Spleen (tissue), 11 donors: ENCODE measurements at regions not wholly inside any gene's neighbourhood (a gene's known extent, or its start where the extent isn't known, plus 50 kb on each side); places are given as distances from the start of the nearest gene placed in this dataset.

Experiments used
- DNase-seq: peaks from one replicate; pipeline ENCODE4 v3.0.0-alpha.2; 2020
- H3K27ac ChIP-seq, 8 donors: fragments of 200-600 bp; sonication (generic) in 7 of 8; 1 replicate in 4 of 8; 2 replicates in 4 of 8; pipeline versions ENCODE4 v1.5.0 to v1.8.0; 2016 to 2021; ENCODE audit warnings: inconsistent platforms in 4 of 8, mild to moderate bottlenecking in 4 of 8, moderate library complexity in 1 of 8
- H3K27me3 ChIP-seq, 7 donors: fragments of 200-600 bp; sonication (generic) in 6 of 7; replicated peaks in 1 of 7; 1 replicate in 4 of 7; 2 replicates in 3 of 7; pipeline versions ENCODE4 v1.5.0 to v1.8.0; 2016 to 2021; ENCODE audit warnings: inconsistent platforms in 3 of 7, mild to moderate bottlenecking in 1 of 7
- H3K36me3 ChIP-seq, 6 donors: fragments of 200-600 bp; sonication (generic) in 5 of 6; 1 replicate in 4 of 6; 2 replicates in 2 of 6; pipeline versions ENCODE4 v1.5.0 to v1.8.0; 2016 to 2021; ENCODE audit warnings: inconsistent platforms in 2 of 6
- H3K4me1 ChIP-seq, 6 donors: fragments of 200-600 bp; sonication (generic) in 5 of 6; 1 replicate in 3 of 6; 2 replicates in 3 of 6; pipeline versions ENCODE4 v1.5.0 to v1.8.0; 2016 to 2021; ENCODE audit warnings: inconsistent platforms in 3 of 6
- H3K4me3 ChIP-seq, 8 donors: fragments of 200-600 bp; sonication (generic) in 7 of 8; 1 replicate in 4 of 8; 2 replicates in 4 of 8; pipeline versions ENCODE4 v1.5.0 to v1.8.0; 2016 to 2021; ENCODE audit warnings: inconsistent platforms in 4 of 8, mild to moderate bottlenecking in 4 of 8, moderate library complexity in 2 of 8
- H3K9me3 ChIP-seq, 8 donors: fragments of 200-600 bp; sonication (generic) in 7 of 8; 1 replicate in 4 of 8; 2 replicates in 4 of 8; pipeline versions ENCODE4 v1.5.0 to v1.8.0; 2016 to 2021; ENCODE audit warnings: inconsistent platforms in 4 of 8
- CTCF ChIP-seq, 11 experiments: fragments of 200-600 bp in 7 of 11; fragments of 450-650 bp in 4 of 11; sonication (generic) in 4 of 11; IDR thresholded peaks in 8 of 11; conservative IDR thresholded peaks in 3 of 11; 1 replicate in 7 of 11; 2 replicates in 4 of 11; pipeline versions ENCODE4 v1.4.0 to v1.8.0; 2016 to 2021; ENCODE audit warnings: antibody characterized with exemption in 11 of 11, inconsistent platforms in 4 of 11, mild to moderate bottlenecking in 1 of 11
- POLR2A ChIP-seq, 3 donors: fragments of 450-650 bp; IDR thresholded peaks; one replicate each; pipeline ENCODE4 v1.5.1; 2017; ENCODE audit warnings: antibody characterized with exemption in 3 of 3, mild to moderate bottlenecking in 1 of 3
- POLR2AphosphoS5 ChIP-seq, 3 donors: sonication (generic); formaldehyde crosslinking; IDR thresholded peaks; one replicate each; pipeline ENCODE4 v1.5.1; 2017; ENCODE audit warnings: antibody characterized with exemption in 3 of 3
- WGBS, 5 donors: extraction: QIAGEN DNeasy Blood & Tissue Kit in 3 of 5; methylation state at CpG; one replicate each; pipeline versions ENCODE4 v1.1.5 to v1.1.7; 2013 to 2018; 5-methylcytosine and 5-hydroxymethylcytosine counted together
- intact Hi-C: fragments of 100-400 bp; cut with DNase I; formaldehyde crosslinking; loops from one replicate; pipeline ENCODE4 v1.15.0; 2023; ENCODE audit warnings: low total_unique reads
- small RNA-seq, 4 donors: library from RNA; depleted of rRNA; stranded (forward); fragments of <200 nt; gene quantifications; one replicate each; pipeline ENCODE3, GENCODE V24; 2016
- donor health status: healthy with polysubstance abuse.
- donor health status: DM: no; HTN: no; CAD: no; lungs with moderate emphysema.
- donor health status: DM: no; HTN: no; CAD: no.
- donor health status: Bipolar disorder and iron deficiency.
- donor health status: healthy.
- donor health status: DM: no; HTN: no; CAD: no.
- donor health status: DM: yes; HTN: yes; CAD: no.

GRCh38 chr13:75913925-75914324 is 277.8 kb downstream of the LMO7 start:
- intact Hi-C loops: no loop called here
- no peak for TF ChIP-seq CTCF (IDR thresholded peaks at IDR 0.05 in 8 of 11, conservative IDR thresholded peaks at IDR 0.05 in 3 of 11)
- TF ChIP-seq POLR2AphosphoS5 (IDR thresholded peaks at IDR 0.05): no peak
- no peak for TF ChIP-seq POLR2A (IDR thresholded peaks at IDR 0.05)
- no peaks in the 10 kb centered on the region for H3K9me3 ChIP-seq
- H3K4me1 ChIP-seq: no peaks in the 10 kb centered on the region
- no peaks in the 10 kb centered on the region for H3K27me3 ChIP-seq
- no peak overlapping the region for H3K4me3 ChIP-seq
- 84 to 93% (median 87%) methylated on average over 5 of the region's 5 CpGs for WGBS, 5 donors
- DNase-seq: no peak
- no peaks in the 10 kb centered on the region for H3K36me3 ChIP-seq
- H3K27ac ChIP-seq: no peak overlapping the region

GRCh38 chr13:75910591-75910990 is 274.5 kb downstream of the LMO7 start:
- Histone ChIP-seq H3K4me1 (no peaks in the 10 kb centered on the region), H3K27me3 (peaks cover 0 to 4% (median 0%) of the 10 kb centered on the region in 7 donors), H3K27ac (no peak overlapping the region), H3K9me3 (no peaks in the 10 kb centered on the region), H3K4me3 (no peak overlapping the region), H3K36me3 (no peaks in the 10 kb centered on the region)
- intact Hi-C loops: no loop called here
- 87 to 100% (median 91%) methylated on average over 1 to 2 of the region's 2 CpGs for WGBS, 5 donors
- no peak for DNase-seq
- TF ChIP-seq POLR2AphosphoS5 (IDR thresholded peaks at IDR 0.05) (no peak), POLR2A (IDR thresholded peaks at IDR 0.05) (no peak), CTCF (IDR thresholded peaks at IDR 0.05 in 8 of 11, conservative IDR thresholded peaks at IDR 0.05 in 3 of 11) (no peak)

Small RNA genes in the stretch of these regions (small RNA-seq; reads per million reads assigned to genes)
- gene RN7SL571P: 0 reads per million in 4 donors
